Mesothelial cell of epicardium (in vitro differentiated cells): ENCODE measurements at regions not wholly inside any gene's neighbourhood (a gene's known extent, or its start where the extent isn't known, plus 50 kb on each side); places are given as distances from the start of the nearest gene placed in this dataset.

ENCODE experiments used
- DNase-seq, 2 experiments: peaks; one replicate each; pipeline ENCODE4 v3.0.0; 2021; ENCODE audit warnings: low spot score in 2 of 2; ENCODE audit not compliant: unreplicated experiment in 2 of 2
- H3K27ac Mint-ChIP-seq: 2 replicates; pipeline ENCODE4 v1.8.0; 2021; ENCODE audit warnings: mixed read lengths
- H3K27me3 Mint-ChIP-seq: 2 replicates; pipeline ENCODE4 v1.8.0; 2021; ENCODE audit warnings: low read depth, mixed read lengths
- H3K36me3 Mint-ChIP-seq: 2 replicates; pipeline ENCODE4 v1.8.0; 2021; ENCODE audit warnings: mixed read lengths
- H3K4me1 Mint-ChIP-seq: 2 replicates; pipeline ENCODE4 v1.8.0; 2021; ENCODE audit warnings: mixed read lengths
- H3K4me3 Mint-ChIP-seq: 2 replicates; pipeline ENCODE4 v1.8.0; 2021; ENCODE audit warnings: mild to moderate bottlenecking, moderate library complexity, mixed read lengths
- H3K9me3 Mint-ChIP-seq: 2 replicates; pipeline ENCODE4 v1.8.0; 2021; ENCODE audit warnings: mixed read lengths
- TF ChIP-seq, protein P1 (sequence below): fragments of 200-600 bp; sonication (generic); IDR thresholded peaks from one replicate; pipeline ENCODE4 v1.5.0; 2021; ENCODE audit warnings: antibody characterized with exemption; ENCODE audit not compliant: unreplicated experiment

DNA sequence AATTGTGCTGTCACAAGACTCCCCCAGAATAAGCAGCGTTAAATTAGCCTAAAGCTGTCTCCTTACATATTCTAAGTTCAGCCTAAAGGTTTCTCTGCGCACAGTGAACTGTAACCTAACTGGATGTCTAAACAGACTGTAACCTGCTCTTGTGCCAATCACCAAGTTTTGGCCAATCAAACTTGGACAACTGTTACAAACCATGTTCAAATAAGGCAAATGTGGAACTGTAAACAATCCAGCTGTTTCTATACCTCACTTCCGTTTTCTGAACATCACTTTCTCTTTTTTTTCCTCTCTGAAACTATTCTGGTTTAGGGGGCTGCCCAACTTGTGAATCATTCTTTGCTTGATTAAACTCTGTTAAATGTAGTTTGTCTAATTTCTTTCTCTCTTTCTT is 252.2 kb upstream of the HABP2 start:
- Mint-ChIP-seq H3K4me1 (peaks cover 23% of the 10 kb centered on the region), H3K9me3 (no peaks in the 10 kb centered on the region)
- TF ChIP-seq, protein P1, sequence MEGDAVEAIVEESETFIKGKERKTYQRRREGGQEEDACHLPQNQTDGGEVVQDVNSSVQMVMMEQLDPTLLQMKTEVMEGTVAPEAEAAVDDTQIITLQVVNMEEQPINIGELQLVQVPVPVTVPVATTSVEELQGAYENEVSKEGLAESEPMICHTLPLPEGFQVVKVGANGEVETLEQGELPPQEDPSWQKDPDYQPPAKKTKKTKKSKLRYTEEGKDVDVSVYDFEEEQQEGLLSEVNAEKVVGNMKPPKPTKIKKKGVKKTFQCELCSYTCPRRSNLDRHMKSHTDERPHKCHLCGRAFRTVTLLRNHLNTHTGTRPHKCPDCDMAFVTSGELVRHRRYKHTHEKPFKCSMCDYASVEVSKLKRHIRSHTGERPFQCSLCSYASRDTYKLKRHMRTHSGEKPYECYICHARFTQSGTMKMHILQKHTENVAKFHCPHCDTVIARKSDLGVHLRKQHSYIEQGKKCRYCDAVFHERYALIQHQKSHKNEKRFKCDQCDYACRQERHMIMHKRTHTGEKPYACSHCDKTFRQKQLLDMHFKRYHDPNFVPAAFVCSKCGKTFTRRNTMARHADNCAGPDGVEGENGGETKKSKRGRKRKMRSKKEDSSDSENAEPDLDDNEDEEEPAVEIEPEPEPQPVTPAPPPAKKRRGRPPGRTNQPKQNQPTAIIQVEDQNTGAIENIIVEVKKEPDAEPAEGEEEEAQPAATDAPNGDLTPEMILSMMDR: no peak

DNA sequence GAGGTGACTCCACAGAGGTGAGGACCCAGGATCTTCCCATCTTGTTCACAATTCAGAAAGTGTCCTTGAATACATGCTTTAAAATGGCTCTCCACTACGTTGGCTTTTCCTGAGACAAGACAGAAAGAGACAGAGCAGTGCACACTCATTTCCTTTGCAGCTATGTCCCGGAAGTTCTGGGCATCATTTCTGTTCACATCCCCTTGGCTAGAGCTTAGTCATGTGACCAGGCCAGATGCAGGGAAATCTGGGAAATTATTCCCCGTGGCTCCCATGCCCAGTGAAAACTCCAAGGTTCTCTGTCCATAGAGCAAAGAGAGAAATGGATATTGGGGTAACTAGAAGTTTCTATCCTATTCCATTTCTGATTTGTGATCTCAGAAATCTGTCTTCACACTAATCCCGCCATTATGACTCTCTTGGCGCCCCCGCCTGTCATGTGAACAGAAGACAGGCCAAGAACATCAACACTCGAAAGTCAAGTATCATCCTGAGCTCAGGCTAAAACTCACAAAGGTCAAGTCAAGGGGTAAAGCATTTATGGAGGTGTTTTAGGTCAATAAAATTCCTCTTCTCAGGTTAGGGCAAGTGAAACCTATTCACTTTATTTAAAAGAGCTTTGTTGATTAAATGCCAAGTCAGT is 251.4 kb upstream of the HABP2 start:
- H3K4me1 Mint-ChIP-seq: peaks cover 23% of the 10 kb centered on the region
- H3K9me3 Mint-ChIP-seq: no peaks in the 10 kb centered on the region
- TF ChIP-seq, protein P1: no peak
- no peak overlapping the region for H3K4me3 Mint-ChIP-seq
- no peak overlapping the region for H3K27ac Mint-ChIP-seq
- no peaks in the 10 kb centered on the region for H3K27me3 Mint-ChIP-seq
- no peaks in the 10 kb centered on the region for H3K36me3 Mint-ChIP-seq
- DNase-seq: no peak

More for the DNA sequence above, 252.2 kb upstream of the HABP2 start:
- H3K36me3 Mint-ChIP-seq: no peaks in the 10 kb centered on the region
- no peak for DNase-seq
- no peak overlapping the region for H3K4me3 Mint-ChIP-seq
- H3K27me3 Mint-ChIP-seq: no peaks in the 10 kb centered on the region
- no peak overlapping the region for H3K27ac Mint-ChIP-seq

DNA sequence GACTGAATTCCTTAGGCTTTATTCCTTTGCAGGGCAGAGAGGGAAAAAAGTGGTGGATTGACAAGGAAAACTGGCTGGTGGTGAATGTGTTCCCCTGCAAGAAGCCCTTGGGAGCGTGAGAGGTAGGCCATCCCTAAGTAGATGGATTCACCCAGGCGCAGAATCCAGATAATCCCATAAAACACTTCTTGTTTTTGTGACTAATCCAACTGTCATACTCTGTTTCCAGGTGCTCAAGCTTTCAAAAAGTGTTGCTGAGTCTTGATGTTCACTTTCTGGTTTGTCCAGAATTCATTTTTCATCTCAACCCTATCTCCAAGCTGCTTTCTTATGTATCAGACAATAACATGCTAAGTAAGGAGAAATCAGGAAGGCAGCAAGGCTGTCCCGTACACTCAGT is 250.8 kb upstream of the HABP2 start:
- Mint-ChIP-seq H3K9me3 (no peaks in the 10 kb centered on the region), H3K27me3 (no peaks in the 10 kb centered on the region), H3K27ac (no peak overlapping the region), H3K4me3 (no peak overlapping the region), H3K36me3 (no peaks in the 10 kb centered on the region), H3K4me1 (peaks cover 22% of the 10 kb centered on the region)
- DNase-seq: no peak
- TF ChIP-seq, protein P1: no peak

DNA sequence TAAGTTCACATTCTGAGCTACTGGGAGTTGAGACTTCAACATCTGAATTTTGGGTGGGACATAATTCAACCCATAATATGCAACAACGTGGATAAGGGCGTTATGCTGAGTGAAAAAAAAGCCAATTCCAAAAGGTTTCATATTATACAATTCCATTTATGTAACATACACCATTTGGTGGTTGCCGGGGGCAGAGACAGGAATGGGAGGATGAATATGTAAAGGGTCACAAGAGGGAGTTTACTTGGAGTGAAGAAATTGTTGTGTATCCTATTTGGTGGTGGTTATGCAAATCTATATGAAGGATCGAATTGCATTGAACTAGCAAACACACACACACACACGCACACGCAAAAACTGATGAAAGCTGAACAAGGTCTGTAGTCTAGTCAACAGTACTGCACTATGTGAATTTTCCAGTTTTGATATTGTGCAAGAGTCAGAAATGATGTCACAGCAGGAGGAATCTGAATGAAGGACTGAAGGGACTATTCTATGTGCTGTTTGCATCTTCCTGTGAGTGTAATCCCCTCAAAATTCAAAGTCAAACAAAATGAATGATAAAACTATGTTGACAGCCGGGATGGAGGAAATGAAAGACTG is 249.2 kb upstream of the HABP2 start:
- H3K27ac Mint-ChIP-seq: no peak overlapping the region
- peaks cover 6% of the 10 kb centered on the region for H3K4me1 Mint-ChIP-seq
- H3K4me3 Mint-ChIP-seq: no peak overlapping the region

DNA sequence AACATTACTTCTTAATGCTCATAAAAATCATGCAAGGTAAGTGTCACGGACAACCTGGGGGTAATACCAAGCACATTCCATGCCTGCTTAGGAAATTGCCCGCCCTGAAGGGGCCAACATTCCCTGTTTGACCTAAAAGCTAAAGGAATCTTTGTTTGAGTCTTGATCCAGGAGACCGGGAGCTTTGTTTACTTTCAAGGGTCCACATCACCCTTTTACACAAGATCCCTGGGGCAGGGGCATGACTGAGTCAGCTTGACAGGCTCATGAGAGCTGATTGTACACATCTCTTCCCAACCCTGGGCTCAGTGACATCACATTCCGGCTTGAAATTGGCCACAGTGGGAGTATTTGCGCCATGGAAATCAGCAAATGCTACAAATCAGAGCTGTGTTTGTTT is 248.1 kb upstream of the HABP2 start:
- no peaks in the 10 kb centered on the region for H3K36me3 Mint-ChIP-seq
- H3K9me3 Mint-ChIP-seq: no peaks in the 10 kb centered on the region
- no peak for DNase-seq
- H3K4me1 Mint-ChIP-seq: no peaks in the 10 kb centered on the region
- H3K4me3 Mint-ChIP-seq: no peak overlapping the region
- TF ChIP-seq, protein P1: no peak
- no peaks in the 10 kb centered on the region for H3K27me3 Mint-ChIP-seq
- no peak overlapping the region for H3K27ac Mint-ChIP-seq

More for the DNA sequence above, 249.2 kb upstream of the HABP2 start:
- no peak for DNase-seq
- no peaks in the 10 kb centered on the region for H3K27me3 Mint-ChIP-seq
- H3K36me3 Mint-ChIP-seq: no peaks in the 10 kb centered on the region
- H3K9me3 Mint-ChIP-seq: no peaks in the 10 kb centered on the region
- TF ChIP-seq, protein P1: no peak

DNA sequence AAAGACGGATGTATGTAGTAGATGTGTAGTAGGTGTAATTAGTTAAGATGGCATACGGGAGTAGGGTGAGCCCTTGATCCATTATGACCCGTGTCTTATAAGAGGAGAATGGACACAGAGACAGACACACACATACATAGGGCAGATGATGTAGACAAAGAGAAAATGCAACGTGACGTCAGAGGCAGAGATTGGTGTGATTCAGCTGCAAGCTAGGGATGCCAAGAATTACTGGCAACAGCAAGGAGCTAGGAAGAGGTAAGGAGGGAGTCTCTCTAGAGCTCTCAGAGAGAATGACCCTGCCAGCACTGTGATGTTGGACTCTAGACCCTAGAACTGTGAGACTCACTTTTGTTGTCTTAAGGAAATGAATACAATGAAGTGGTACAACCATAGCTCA is 247.0 kb upstream of the HABP2 start:
- no peak overlapping the region for H3K27ac Mint-ChIP-seq
- DNase-seq: no peak
- no peak overlapping the region for H3K4me3 Mint-ChIP-seq
- no peaks in the 10 kb centered on the region for H3K9me3 Mint-ChIP-seq
- H3K27me3 Mint-ChIP-seq: no peaks in the 10 kb centered on the region
- H3K36me3 Mint-ChIP-seq: no peaks in the 10 kb centered on the region
- no peaks in the 10 kb centered on the region for H3K4me1 Mint-ChIP-seq
- TF ChIP-seq, protein P1: no peak
